ENCODE measurements at regions not wholly inside any gene's neighbourhood (a gene's known extent, or its start where the extent isn't known, plus 50 kb on each side); places are given as distances from the start of the nearest gene placed in this dataset.

DNA sequence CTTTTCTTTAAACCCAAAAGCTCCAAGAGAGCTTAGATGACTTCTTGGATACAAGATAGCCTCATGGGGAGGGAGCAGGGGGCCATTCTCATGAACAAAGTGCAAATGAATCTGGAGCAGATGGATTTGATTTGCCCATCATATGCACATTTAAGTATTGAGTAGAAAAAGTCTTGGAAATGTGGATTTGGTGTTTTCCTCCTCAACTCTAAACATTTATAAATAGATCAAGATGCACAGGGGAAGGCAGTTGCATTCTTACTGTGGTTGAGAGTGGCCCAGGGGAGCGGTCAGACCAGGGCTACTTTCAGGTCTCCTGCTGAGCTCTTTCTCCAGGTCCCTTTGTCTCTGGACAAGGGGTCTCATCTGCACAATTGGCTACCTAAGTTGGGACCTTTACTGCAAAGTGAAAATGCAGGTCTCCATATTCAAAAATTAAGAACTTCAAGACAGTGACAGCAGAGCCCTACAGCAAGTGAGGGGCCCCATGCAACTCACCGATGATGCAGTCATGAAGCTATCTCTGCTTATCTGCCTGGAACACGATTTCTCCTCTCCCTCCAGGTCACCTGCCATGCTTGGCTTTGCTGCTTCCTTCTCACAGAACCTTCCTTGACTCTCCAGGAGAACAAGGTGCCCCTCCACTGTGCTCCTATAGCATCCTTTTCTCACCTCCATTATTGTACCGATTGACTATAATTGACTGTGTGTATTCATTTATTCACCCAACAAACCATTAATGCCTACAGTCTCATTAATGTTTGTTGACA lies 145.4 kb downstream of the LPIN1 start:
- Histone ChIP-seq H3K27ac (ENCODE audit: low read depth, low read length, poor library complexity, severe bottlenecking) (no peak overlapping the region), H2AFZ (ENCODE audit: low read length) (no peak overlapping the region), H4K20me1 (ENCODE audit: insufficient read depth, low read length) (no peaks in the 10 kb centered on the region), H3K4me1 (ENCODE audit: insufficient read depth, low read length, poor library complexity, severe bottlenecking) (no peaks in the 10 kb centered on the region), H3K79me2 (ENCODE audit: insufficient read depth, low read depth, low read length) (no peaks in the 10 kb centered on the region), H3K4me3 (ENCODE audit: low read depth, low read length, poor library complexity, severe bottlenecking) (no peak overlapping the region), H3K9me3 (ENCODE audit: low read length) (peaks cover 19% of the 10 kb centered on the region; the same call in 1 of the 2 replicates), H3K9me2 (ENCODE audit: insufficient read depth, low read length) (no peaks in the 10 kb centered on the region), H3K36me3 (ENCODE audit: insufficient read depth, low read length) (no peaks in the 10 kb centered on the region), H3K4me2 (ENCODE audit: low read length) (no peak overlapping the region)
- no peak for TF ChIP-seq EZH2phosphoT487 (IDR thresholded peaks at IDR 0.05; ENCODE audit: borderline replicate concordance, low read depth, low read length)
- TF ChIP-seq, protein P1, sequence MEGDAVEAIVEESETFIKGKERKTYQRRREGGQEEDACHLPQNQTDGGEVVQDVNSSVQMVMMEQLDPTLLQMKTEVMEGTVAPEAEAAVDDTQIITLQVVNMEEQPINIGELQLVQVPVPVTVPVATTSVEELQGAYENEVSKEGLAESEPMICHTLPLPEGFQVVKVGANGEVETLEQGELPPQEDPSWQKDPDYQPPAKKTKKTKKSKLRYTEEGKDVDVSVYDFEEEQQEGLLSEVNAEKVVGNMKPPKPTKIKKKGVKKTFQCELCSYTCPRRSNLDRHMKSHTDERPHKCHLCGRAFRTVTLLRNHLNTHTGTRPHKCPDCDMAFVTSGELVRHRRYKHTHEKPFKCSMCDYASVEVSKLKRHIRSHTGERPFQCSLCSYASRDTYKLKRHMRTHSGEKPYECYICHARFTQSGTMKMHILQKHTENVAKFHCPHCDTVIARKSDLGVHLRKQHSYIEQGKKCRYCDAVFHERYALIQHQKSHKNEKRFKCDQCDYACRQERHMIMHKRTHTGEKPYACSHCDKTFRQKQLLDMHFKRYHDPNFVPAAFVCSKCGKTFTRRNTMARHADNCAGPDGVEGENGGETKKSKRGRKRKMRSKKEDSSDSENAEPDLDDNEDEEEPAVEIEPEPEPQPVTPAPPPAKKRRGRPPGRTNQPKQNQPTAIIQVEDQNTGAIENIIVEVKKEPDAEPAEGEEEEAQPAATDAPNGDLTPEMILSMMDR (conservative IDR thresholded peaks at IDR 0.05; ENCODE audit: low read length) = no peak
- CTCF ChIA-PET (ENCODE audit: unreplicated experiment) = no interaction called here
- POLR2A ChIA-PET = interaction anchor here (0.6 kb wide), 1 partner anchor 42 kb away, joined by 3 read pairs; no protein-coding TSS in a partner anchor
- intact Hi-C loops (cut with micrococcal nuclease; ENCODE audit: unreplicated experiment) = no loop called here
- DNase-seq (ENCODE audit: low spot score) = no peak
- no TSS peak for BruUV-seq (replicated peaks)

DNA sequence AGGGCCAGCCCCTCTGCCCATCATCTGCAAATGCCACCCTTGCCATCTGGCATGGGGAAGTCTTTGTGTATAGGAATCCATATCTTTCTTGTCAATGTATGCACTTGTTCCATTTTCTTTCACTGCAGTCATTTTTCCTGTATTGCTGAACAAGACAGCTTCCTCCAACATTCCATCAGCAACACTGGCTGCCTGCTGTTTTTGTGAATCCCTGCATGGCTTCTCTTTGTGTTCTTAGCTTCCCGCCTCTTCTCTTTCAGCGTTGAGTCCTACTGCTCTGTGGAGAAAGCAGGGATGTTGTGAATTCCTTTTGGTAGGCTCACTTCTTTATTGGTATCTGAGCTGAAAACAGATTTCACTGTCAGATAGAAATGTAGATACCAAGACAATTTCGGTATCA lies 150.0 kb downstream of the LPIN1 start:
- H3K9me3 ChIP-seq (ENCODE audit: low read length) = no peaks in the 10 kb centered on the region
- H3K27ac ChIP-seq (ENCODE audit: low read depth, low read length, poor library complexity, severe bottlenecking) = no peak overlapping the region
- intact Hi-C loops (cut with micrococcal nuclease; ENCODE audit: unreplicated experiment) = no loop called here
- H3K4me3 ChIP-seq (ENCODE audit: low read depth, low read length, poor library complexity, severe bottlenecking) = no peak overlapping the region
- no peaks in the 10 kb centered on the region for H3K79me2 ChIP-seq (ENCODE audit: insufficient read depth, low read depth, low read length)
- no peak for DNase-seq (ENCODE audit: low spot score)
- H3K4me2 ChIP-seq (ENCODE audit: low read length) = no peak overlapping the region
- CTCF ChIA-PET (ENCODE audit: unreplicated experiment) = no interaction called here
- H4K20me1 ChIP-seq (ENCODE audit: insufficient read depth, low read length) = no peaks in the 10 kb centered on the region
- no peaks in the 10 kb centered on the region for H3K36me3 ChIP-seq (ENCODE audit: insufficient read depth, low read length)
- BruUV-seq (replicated peaks) = no TSS peak
- POLR2A ChIA-PET = interaction anchor here (0.8 kb wide), 1 partner anchor 19 kb away, joined by 3 read pairs; no protein-coding TSS in a partner anchor
- H2AFZ ChIP-seq (ENCODE audit: low read length) = no peak overlapping the region
- no peaks in the 10 kb centered on the region for H3K4me1 ChIP-seq (ENCODE audit: insufficient read depth, low read length, poor library complexity, severe bottlenecking)
- H3K9me2 ChIP-seq (ENCODE audit: insufficient read depth, low read length) = no peaks in the 10 kb centered on the region
- no peak for TF ChIP-seq EZH2phosphoT487 (IDR thresholded peaks at IDR 0.05; ENCODE audit: borderline replicate concordance, low read depth, low read length)
- TF ChIP-seq, protein P1 (conservative IDR thresholded peaks at IDR 0.05; ENCODE audit: low read length) = no peak

DNA sequence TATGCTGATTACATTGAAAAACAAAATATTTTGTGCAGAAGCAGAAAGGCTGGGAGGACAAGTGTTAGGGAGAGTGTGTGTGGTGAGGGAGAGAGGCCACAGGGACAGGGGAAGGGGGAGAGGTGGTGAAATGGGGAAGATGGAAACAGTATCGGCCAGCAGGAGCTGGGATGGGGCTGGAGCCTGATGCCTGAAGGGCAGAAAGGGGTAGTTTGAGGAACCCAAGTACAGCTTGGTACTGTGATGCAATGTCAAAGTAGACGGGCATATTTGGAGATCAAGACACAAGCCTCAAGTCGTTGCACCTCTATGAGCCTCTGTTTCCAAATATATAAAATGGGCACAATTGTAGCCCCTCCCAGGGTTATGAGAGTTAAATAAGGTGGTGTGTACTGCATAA lies 152.1 kb downstream of the LPIN1 start:
- Histone ChIP-seq H3K4me2 (ENCODE audit: low read length) (no peak overlapping the region), H4K20me1 (ENCODE audit: insufficient read depth, low read length) (no peaks in the 10 kb centered on the region), H2AFZ (ENCODE audit: low read length) (no peak overlapping the region), H3K4me1 (ENCODE audit: insufficient read depth, low read length, poor library complexity, severe bottlenecking) (no peaks in the 10 kb centered on the region), H3K79me2 (ENCODE audit: insufficient read depth, low read depth, low read length) (no peaks in the 10 kb centered on the region), H3K4me3 (ENCODE audit: low read depth, low read length, poor library complexity, severe bottlenecking) (no peak overlapping the region), H3K27ac (ENCODE audit: low read depth, low read length, poor library complexity, severe bottlenecking) (no peak overlapping the region), H3K9me2 (ENCODE audit: insufficient read depth, low read length) (no peaks in the 10 kb centered on the region), H3K36me3 (ENCODE audit: insufficient read depth, low read length) (no peaks in the 10 kb centered on the region), H3K9me3 (ENCODE audit: low read length) (no peaks in the 10 kb centered on the region)
- no TSS peak for BruUV-seq (replicated peaks)
- intact Hi-C loops (cut with micrococcal nuclease; ENCODE audit: unreplicated experiment) = no loop called here
- no peak for DNase-seq (ENCODE audit: low spot score)
- ChIA-PET CTCF (ENCODE audit: unreplicated experiment) (no interaction called here), POLR2A (interaction anchor here (1.2 kb wide), 1 partner anchor 92 kb away, joined by 4 read pairs; no protein-coding TSS in a partner anchor)
- TF ChIP-seq EZH2phosphoT487 (IDR thresholded peaks at IDR 0.05; ENCODE audit: borderline replicate concordance, low read depth, low read length) = no peak
- TF ChIP-seq, protein P1 (conservative IDR thresholded peaks at IDR 0.05; ENCODE audit: low read length) = no peak
